IMR-90 (cell line): ENCODE measurements at regions not wholly inside any gene's neighbourhood (a gene's known extent, or its start where the extent isn't known, plus 50 kb on each side); places are given as distances from the start of the nearest gene placed in this dataset.

ENCODE experiments used
- ATAC-seq: fragments of 200-7000 bp; cut with Tn5 transposase; 2 replicates; pipeline ENCODE4 v1.9.1; 2020; ENCODE audit warnings: low read depth, mild to moderate bottlenecking, moderate library complexity
- BruUV-seq: library from RNA; stranded (reverse); fragments of 400-500 nt; replicated peaks from 2 replicates; lab custom pipeline; 2021; lab: Mats Ljungman, UMichigan
- CTCF ChIA-PET: fragments of 300-600 bp; formaldehyde crosslinking; extraction: SDS; loops from one replicate; lab custom pipeline; 2021; ENCODE audit warnings: antibody characterized with exemption; lab: Yijun Ruan, JAX
- POLR2A ChIA-PET: fragments of 300-600 bp; sonication (Branson Sonifier 250); formaldehyde crosslinking; loops from one replicate; lab custom pipeline; 2022; ENCODE audit warnings: antibody characterized with exemption; ENCODE audit not compliant: unreplicated experiment; lab: Charles Lee
- DNase-seq: peaks from one replicate; pipeline ENCODE4 v3.0.0; 2013
- H2AFZ ChIP-seq: replicated peaks from 2 replicates; pipeline ENCODE3; 2013; ENCODE audit warnings: low read length, mild to moderate bottlenecking; ENCODE audit not compliant: poor library complexity
- H2AK5ac ChIP-seq: 2 replicates; pipeline ENCODE4 v1.6.1; 2013; ENCODE audit warnings: low read depth, low read length, inconsistent platforms
- H2AK9ac ChIP-seq: replicated peaks from 2 replicates; pipeline ENCODE3; 2013; ENCODE audit warnings: mild to moderate bottlenecking, low read depth, low read length, moderate library complexity; ENCODE audit not compliant: poor library complexity
- H2BK120ac ChIP-seq: 2 replicates; pipeline ENCODE4 v1.6.1; 2013; ENCODE audit warnings: low read depth, low read length, inconsistent platforms
- H2BK15ac ChIP-seq: 3 replicates; pipeline ENCODE4 v1.6.1; 2013; ENCODE audit warnings: low read depth, low read length, inconsistent platforms
- H2BK20ac ChIP-seq: 2 replicates; pipeline ENCODE4 v1.6.1; 2013; ENCODE audit warnings: low read depth, mild to moderate bottlenecking, inconsistent platforms, low read length, moderate library complexity
- H2BK5ac ChIP-seq: 2 replicates; pipeline ENCODE4 v1.6.1; 2013; ENCODE audit warnings: mild to moderate bottlenecking, low read depth, low read length, inconsistent platforms; ENCODE audit not compliant: poor library complexity, severe bottlenecking
- H3K14ac ChIP-seq: replicated peaks from 2 replicates; pipeline ENCODE4 v1.6.1; 2013; ENCODE audit warnings: low read depth, low read length, inconsistent platforms
- H3K18ac ChIP-seq: 2 replicates; pipeline ENCODE4 v1.6.1; 2013; ENCODE audit warnings: low read depth, low read length, control low read depth
- H3K23ac ChIP-seq: 2 replicates; pipeline ENCODE4 v1.6.1; 2013; ENCODE audit warnings: low read depth, low read length, inconsistent platforms
- H3K27ac ChIP-seq: 2 replicates; pipeline ENCODE4 v1.5.1; 2013; ENCODE audit warnings: mild to moderate bottlenecking, control low read depth, low read length; ENCODE audit not compliant: insufficient read depth
- H3K27me3 ChIP-seq: 2 replicates; pipeline ENCODE4 v1.6.1; 2013; ENCODE audit warnings: low read length; ENCODE audit not compliant: control insufficient read depth, insufficient read depth
- H3K36me3 ChIP-seq: 2 replicates; pipeline ENCODE4 v1.6.1; 2013; ENCODE audit warnings: low read length, mixed read lengths; ENCODE audit not compliant: control insufficient read depth, insufficient read depth
- H3K4ac ChIP-seq: 2 replicates; pipeline ENCODE4 v1.6.1; 2013; ENCODE audit warnings: low read depth, low read length, inconsistent platforms
- H3K4me1 ChIP-seq: 2 replicates; pipeline ENCODE4 v1.6.1; 2013; ENCODE audit warnings: low read length, mixed read lengths; ENCODE audit not compliant: control insufficient read depth, insufficient read depth
- H3K4me2 ChIP-seq: 2 replicates; pipeline ENCODE4 v1.6.1; 2013; ENCODE audit warnings: low read depth, mild to moderate bottlenecking, control low read depth, low read length, moderate library complexity
- H3K4me3 ChIP-seq: 2 replicates; pipeline ENCODE4 v1.5.1; 2013; ENCODE audit warnings: low read depth, mild to moderate bottlenecking, control low read depth, low read length, moderate library complexity; ENCODE audit not compliant: insufficient read depth
- H3K56ac ChIP-seq: 2 replicates; pipeline ENCODE4 v1.6.1; 2013; ENCODE audit warnings: low read length, inconsistent platforms; ENCODE audit not compliant: insufficient read depth; ENCODE audit errors: extremely low read depth
- H3K79me1 ChIP-seq, 2 experiments: 2 replicates each; pipeline ENCODE4 v1.6.1; 2013; ENCODE audit warnings: low read length in 2 of 2, inconsistent platforms in 1 of 2, low read depth in 1 of 2
- H3K9ac ChIP-seq: 2 replicates; pipeline ENCODE4 v1.6.1; 2013; ENCODE audit warnings: low read depth, low read length, control low read depth
- H3K9me1 ChIP-seq: 2 replicates; pipeline ENCODE4 v1.6.1; 2013; ENCODE audit warnings: low read length, inconsistent platforms; ENCODE audit not compliant: insufficient read depth
- H3K9me3 ChIP-seq: 2 replicates; pipeline ENCODE4 v1.6.1; 2013; ENCODE audit warnings: low read length; ENCODE audit not compliant: control insufficient read depth, insufficient read depth
- H4K20me1 ChIP-seq: 2 replicates; pipeline ENCODE4 v1.6.1; 2013; ENCODE audit warnings: low read length, inconsistent platforms; ENCODE audit not compliant: insufficient read depth
- H4K5ac ChIP-seq: 2 replicates; pipeline ENCODE4 v1.6.1; 2013; ENCODE audit warnings: mild to moderate bottlenecking, low read depth, low read length, control low read depth
- H4K8ac ChIP-seq, 2 experiments: 2 replicates each; pipeline ENCODE4 v1.6.1; 2013; ENCODE audit warnings: low read depth in 2 of 2, low read length in 2 of 2, control low read depth in 1 of 2, inconsistent platforms in 1 of 2
- H4K91ac ChIP-seq: 2 replicates; pipeline ENCODE4 v1.6.1; 2013; ENCODE audit warnings: low read depth, low read length, inconsistent platforms; ENCODE audit not compliant: insufficient read depth
- ELK1 ChIP-seq: fragments of 150-350 bp; IDR thresholded peaks from 2 replicates; pipeline ENCODE4 v1.6.1; 2016; ENCODE audit warnings: low read depth, mild to moderate bottlenecking, low read length, moderate library complexity, borderline replicate concordance
- FOS ChIP-seq: fragments of 150-350 bp; IDR thresholded peaks from 2 replicates; pipeline ENCODE4 v1.6.1; 2016; ENCODE audit warnings: low read depth, low read length
- MAFK ChIP-seq: IDR thresholded peaks from 2 replicates; pipeline ENCODE4 v1.6.1; 2012; ENCODE audit warnings: low read depth, low read length, improper control_type of control experiment
- MAZ ChIP-seq: IDR thresholded peaks from 2 replicates; pipeline ENCODE4 v1.6.1; 2012; ENCODE audit warnings: low read depth, mild to moderate bottlenecking, low read length, improper control_type of control experiment, moderate library complexity, borderline replicate concordance
- MXI1 ChIP-seq: IDR thresholded peaks from 2 replicates; pipeline ENCODE4 v1.6.1; 2012; ENCODE audit warnings: low read depth, mild to moderate bottlenecking, low read length, moderate library complexity, borderline replicate concordance
- POLR2A ChIP-seq: IDR thresholded peaks from 2 replicates; pipeline ENCODE4 v1.6.1; 2012; ENCODE audit warnings: mild to moderate bottlenecking, low read depth, low read length
- SMC3 ChIP-seq: fragments of 150-350 bp; IDR thresholded peaks from 2 replicates; pipeline ENCODE4 v1.6.1; 2016; ENCODE audit warnings: low read depth, mild to moderate bottlenecking, antibody characterized with exemption, low read length, moderate library complexity
- dilution Hi-C: fragments of 300-500 bp; cut with HindIII; formaldehyde crosslinking; loops from one replicate; pipeline ENCODE4 v1.14.3; 2018; ENCODE audit warnings: low sequenced_read_pairs; ENCODE audit not compliant: unreplicated experiment
- in situ Hi-C: fragments of 300-500 bp; cut with MboI; formaldehyde crosslinking; loops from 3 replicates; pipeline ENCODE4 v1.14.3; 2019; ENCODE audit warnings: low sequenced_read_pairs, inconsistent platforms, mixed read lengths
- intact Hi-C: fragments of 100-400 bp; cut with micrococcal nuclease; formaldehyde crosslinking; loops from 2 replicates; pipeline ENCODE4 v1.10.0; 2022

DNA sequence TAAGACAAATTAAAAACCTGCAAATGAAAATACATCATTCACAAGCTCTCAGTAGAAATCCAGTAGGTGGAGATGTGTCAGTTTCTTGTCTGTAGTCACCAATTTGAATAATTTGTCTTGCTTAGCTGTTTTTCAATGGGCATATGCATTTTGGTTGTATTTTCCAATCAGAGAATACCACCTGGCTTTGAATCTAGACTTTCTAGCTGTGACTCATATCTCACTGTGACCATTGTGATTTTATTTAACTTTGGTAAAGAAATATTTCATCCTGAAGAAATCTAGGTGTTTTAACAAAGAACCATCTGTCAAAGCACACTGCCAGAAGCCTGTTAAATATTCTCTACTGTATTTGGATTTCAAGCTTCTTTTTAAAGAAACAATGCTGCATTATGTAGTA, 1650.6 kb upstream of the IGFBP7 start:
- H3K56ac ChIP-seq = no peak overlapping the region
- no peak overlapping the region for H3K27ac ChIP-seq
- H3K4me2 ChIP-seq = no peak overlapping the region
- DNase-seq = no peak
- no peak overlapping the region for H2BK5ac ChIP-seq
- dilution Hi-C loops = no loop called here
- H4K20me1 ChIP-seq = no peaks in the 10 kb centered on the region
- no peak overlapping the region for H3K9ac ChIP-seq
- no peak overlapping the region for H2BK15ac ChIP-seq
- H4K5ac ChIP-seq = no peak overlapping the region
- H3K9me1 ChIP-seq = no peaks in the 10 kb centered on the region
- intact Hi-C loops = no loop called here
- no TSS peak for BruUV-seq
- no peaks in the 10 kb centered on the region for H3K36me3 ChIP-seq
- no peak for TF ChIP-seq ELK1
- no peak for TF ChIP-seq FOS
- TF ChIP-seq SMC3 = no peak
- TF ChIP-seq MAZ = no peak
- TF ChIP-seq MXI1 = no peak
- TF ChIP-seq MAFK = no peak
- no peak for TF ChIP-seq POLR2A
- H3K9me3 ChIP-seq = no peaks in the 10 kb centered on the region
- H2AK9ac ChIP-seq = no peak overlapping the region
- H4K8ac ChIP-seq = no peak overlapping the region
- H3K4me1 ChIP-seq = no peaks in the 10 kb centered on the region
- no peak for ATAC-seq
- H3K4me3 ChIP-seq = no peak overlapping the region
- H3K23ac ChIP-seq = no peak overlapping the region
- no peak overlapping the region for H4K91ac ChIP-seq
- no peak overlapping the region for H3K18ac ChIP-seq
- H2AFZ ChIP-seq = no peak overlapping the region
- no peak overlapping the region for H2AK5ac ChIP-seq
- CTCF ChIA-PET = no interaction called here
- in situ Hi-C loops = no loop called here
- POLR2A ChIA-PET = no interaction called here
- H2BK120ac ChIP-seq = no peak overlapping the region
- no peaks in the 10 kb centered on the region for H3K79me1 ChIP-seq
- H3K27me3 ChIP-seq = no peaks in the 10 kb centered on the region
- H3K14ac ChIP-seq = no peak overlapping the region
- no peak overlapping the region for H2BK20ac ChIP-seq
- H3K4ac ChIP-seq = no peak overlapping the region
